Esophagus muscularis mucosa (tissue), 4 donors: ENCODE measurements at regions not wholly inside any gene's neighbourhood (a gene's known extent, or its start where the extent isn't known, plus 50 kb on each side); places are given as distances from the start of the nearest gene placed in this dataset.

ENCODE experiments used
- CTCF ChIP-seq, 3 experiments: fragments of 200-600 bp in 2 of 3; fragments of 450-650 bp in 1 of 3; sonication (generic) in 2 of 3; IDR thresholded peaks; one replicate each; pipeline ENCODE4 v1.5.1; 2017 to 2019; ENCODE audit warnings: antibody characterized with exemption in 3 of 3, mild to moderate bottlenecking in 2 of 3, moderate library complexity in 1 of 3
- EP300 ChIP-seq: sonication (generic); formaldehyde crosslinking; IDR thresholded peaks from one replicate; pipeline ENCODE4 v1.6.1; 2017; ENCODE audit warnings: antibody characterized with exemption
- POLR2A ChIP-seq: fragments of 450-650 bp; IDR thresholded peaks from one replicate; pipeline ENCODE4 v1.6.1; 2017; ENCODE audit warnings: antibody characterized with exemption, moderate library complexity, mild to moderate bottlenecking, low read depth
- POLR2AphosphoS5 ChIP-seq, 2 donors: sonication (generic); formaldehyde crosslinking; IDR thresholded peaks; one replicate each; pipeline ENCODE4 v1.6.1; 2017; ENCODE audit warnings: antibody characterized with exemption in 2 of 2

- TF ChIP-seq CTCF (IDR thresholded peaks at IDR 0.05): no peak
- no peak for TF ChIP-seq EP300
- TF ChIP-seq POLR2A: no peak
- TF ChIP-seq POLR2AphosphoS5 (IDR thresholded peaks at IDR 0.05): no peak
Measured at GRCh38 chr2:82487354-82487753, 1971.7 kb downstream of the SUCLG1 start.
